ENCODE measurements at regions not wholly inside any gene's neighbourhood (a gene's known extent, or its start where the extent isn't known, plus 50 kb on each side); places are given as distances from the start of the nearest gene placed in this dataset.

DNA sequence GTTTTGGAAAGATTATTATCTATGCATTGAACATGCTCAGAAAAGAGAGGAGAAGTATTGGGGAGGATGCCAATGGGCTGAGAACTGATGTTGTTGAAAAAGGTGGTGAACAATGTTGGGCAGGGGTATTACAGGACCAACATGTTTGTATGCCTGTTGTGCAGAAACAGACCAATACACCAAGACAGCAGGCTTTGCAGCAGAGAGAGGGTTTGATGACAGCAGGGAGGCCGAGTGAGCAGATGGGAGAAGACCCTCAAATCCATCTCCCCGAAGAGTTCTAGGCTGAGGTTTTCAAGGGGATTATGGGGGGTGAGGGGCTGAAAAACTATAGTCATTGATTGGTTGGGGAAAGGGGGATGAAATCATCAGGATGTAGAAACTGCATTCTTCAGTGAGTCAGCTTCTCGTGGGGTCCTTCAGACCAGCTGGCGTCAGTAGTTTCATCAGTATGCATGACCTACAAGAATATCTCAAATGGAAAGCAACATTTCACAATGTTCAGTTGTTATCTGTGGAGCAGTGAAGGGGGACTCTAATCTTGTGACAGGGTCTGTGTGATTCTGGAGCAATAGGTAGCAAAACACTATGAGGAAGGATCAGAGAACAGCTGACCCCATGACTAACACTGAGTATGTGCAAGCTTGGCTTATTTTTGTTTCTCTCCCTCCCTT, 167.8 kb downstream of the BAMBI start:
- intact Hi-C loops (cut with micrococcal nuclease), result no loop called here
- BruUV-seq (replicated peaks), result no TSS peak
- H4K20me1 ChIP-seq (ENCODE audit: insufficient read depth), result no peaks in the 10 kb centered on the region
- H3K9me3 ChIP-seq (ENCODE audit: control insufficient read depth in 1 of 2, insufficient read depth in 1 of 2, low read depth in 1 of 2, low read length in 2 of 2), result peaks cover 0 to 9% of the 10 kb centered on the region in 2 experiments; a peak in 2 of 4 replicates
- H3K9ac ChIP-seq (ENCODE audit: low read length), result no peak overlapping the region
- ChIA-PET CTCF (no interaction called here), RAD21 (ENCODE audit: low non-redundant PET in 1 of 2, low total read pairs in 2 of 2, uncharacterized antibody in 2 of 2, unreplicated experiment in 2 of 2) (no interaction called here), POLR2A (no interaction called here)
- H3K27ac ChIP-seq (ENCODE audit: low read depth, low read length), result no peak overlapping the region
- H3K36me3 ChIP-seq (ENCODE audit: control insufficient read depth in 1 of 2, insufficient read depth in 2 of 2, low read length in 2 of 2), result no peaks in the 10 kb centered on the region
- no peak overlapping the region for H2AFZ ChIP-seq (ENCODE audit: low read depth, low read length, poor library complexity, severe bottlenecking)
- TF ChIP-seq CBX3 (IDR thresholded peaks at IDR 0.05; ENCODE audit: low read depth), result peak; percentile 78; the same call in 1 of the 2 replicates
- TF ChIP-seq, protein P1, sequence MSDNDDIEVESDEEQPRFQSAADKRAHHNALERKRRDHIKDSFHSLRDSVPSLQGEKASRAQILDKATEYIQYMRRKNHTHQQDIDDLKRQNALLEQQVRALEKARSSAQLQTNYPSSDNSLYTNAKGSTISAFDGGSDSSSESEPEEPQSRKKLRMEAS (IDR thresholded peaks at IDR 0.05), result no peak
- H3K79me2 ChIP-seq (ENCODE audit: insufficient read depth, low read length), result no peaks in the 10 kb centered on the region
- H3K27me3 ChIP-seq (ENCODE audit: insufficient read depth, low read length), result no peaks in the 10 kb centered on the region
- no peak for DNase-seq (ENCODE audit: low read depth, low spot score)
- H3K9me2 ChIP-seq (ENCODE audit: insufficient read depth), result no peaks in the 10 kb centered on the region
- no peak for ATAC-seq
- peaks cover 8 to 13% of the 10 kb centered on the region in 2 experiments; a peak in 3 of 4 replicates for H3K4me1 ChIP-seq (ENCODE audit: control insufficient read depth in 1 of 2, insufficient read depth in 2 of 2, low read length in 2 of 2)
- H3K4me2 ChIP-seq (ENCODE audit: low read length), result no peak overlapping the region
- H3K4me3 ChIP-seq (replicated peaks in 1 of 2; ENCODE audit: low read depth in 1 of 2, low read length in 2 of 2), result no peak overlapping the region

DNA sequence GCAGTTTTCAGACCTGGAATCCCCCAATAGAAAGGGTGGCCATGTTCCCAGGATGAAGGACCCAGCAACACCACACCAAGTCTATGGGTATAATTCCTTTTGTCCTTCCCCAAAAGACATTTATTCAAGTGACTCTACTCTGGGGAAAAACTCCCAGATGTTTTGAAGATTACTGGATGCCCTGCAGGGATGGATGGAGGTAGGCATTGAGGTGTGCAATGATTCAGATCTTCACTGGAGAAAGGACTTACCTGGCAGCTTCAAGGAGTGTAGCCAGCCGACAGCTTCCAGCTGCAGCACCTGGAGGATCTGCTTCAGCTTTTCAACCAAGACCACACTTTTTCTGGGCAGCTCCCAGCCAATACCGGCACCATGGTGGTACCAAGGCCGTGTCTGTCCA, 172.0 kb downstream of the BAMBI start:
- Histone ChIP-seq H3K4me1 (ENCODE audit: control insufficient read depth in 1 of 2, insufficient read depth in 2 of 2, low read length in 2 of 2) (no peaks in the 10 kb centered on the region), H2AFZ (ENCODE audit: low read depth, low read length, poor library complexity, severe bottlenecking) (no peak overlapping the region), H4K20me1 (ENCODE audit: insufficient read depth) (no peaks in the 10 kb centered on the region), H3K9me2 (ENCODE audit: insufficient read depth) (no peaks in the 10 kb centered on the region), H3K27ac (ENCODE audit: low read depth, low read length) (no peak overlapping the region), H3K4me2 (ENCODE audit: low read length) (no peak overlapping the region), H3K4me3 (replicated peaks in 1 of 2; ENCODE audit: low read depth in 1 of 2, low read length in 2 of 2) (no peak overlapping the region), H3K9ac (ENCODE audit: low read length) (no peak overlapping the region), H3K36me3 (ENCODE audit: control insufficient read depth in 1 of 2, insufficient read depth in 2 of 2, low read length in 2 of 2) (no peaks in the 10 kb centered on the region), H3K27me3 (ENCODE audit: insufficient read depth, low read length) (no peaks in the 10 kb centered on the region), H3K79me2 (ENCODE audit: insufficient read depth, low read length) (no peaks in the 10 kb centered on the region), H3K9me3 (ENCODE audit: control insufficient read depth in 1 of 2, insufficient read depth in 1 of 2, low read depth in 1 of 2, low read length in 2 of 2) (peaks cover 0 to 8% of the 10 kb centered on the region in 2 experiments; a peak in 2 of 4 replicates)
- POLR2A ChIA-PET, result no interaction called here
- CTCF ChIA-PET, result no interaction called here
- no TSS peak for BruUV-seq (replicated peaks)
- no peak for ATAC-seq
- RAD21 ChIA-PET (ENCODE audit: low non-redundant PET in 1 of 2, low total read pairs in 2 of 2, uncharacterized antibody in 2 of 2, unreplicated experiment in 2 of 2), result no interaction called here
- no peak for DNase-seq (ENCODE audit: low read depth, low spot score)
- intact Hi-C loops (cut with micrococcal nuclease), result no loop called here
- TF ChIP-seq ZFX (IDR thresholded peaks at IDR 0.05) (no peak), JUND (IDR thresholded peaks at IDR 0.05) (no peak), EZH2phosphoT487 (IDR thresholded peaks at IDR 0.05; ENCODE audit: borderline replicate concordance) (no peak), CBX3 (IDR thresholded peaks at IDR 0.05; ENCODE audit: low read depth) (no peak), EZH2 (IDR thresholded peaks at IDR 0.05) (no peak), POLR2AphosphoS5 (IDR thresholded peaks at IDR 0.05; ENCODE audit: low read depth, low read length) (no peak), POLR2A (IDR thresholded peaks at IDR 0.05; ENCODE audit: borderline replicate concordance, extremely low read depth, insufficient read depth, insufficient read length) (no peak), ELF1 (IDR thresholded peaks at IDR 0.05; ENCODE audit: borderline replicate concordance, low read depth) (no peak)
- TF ChIP-seq, protein P2, sequence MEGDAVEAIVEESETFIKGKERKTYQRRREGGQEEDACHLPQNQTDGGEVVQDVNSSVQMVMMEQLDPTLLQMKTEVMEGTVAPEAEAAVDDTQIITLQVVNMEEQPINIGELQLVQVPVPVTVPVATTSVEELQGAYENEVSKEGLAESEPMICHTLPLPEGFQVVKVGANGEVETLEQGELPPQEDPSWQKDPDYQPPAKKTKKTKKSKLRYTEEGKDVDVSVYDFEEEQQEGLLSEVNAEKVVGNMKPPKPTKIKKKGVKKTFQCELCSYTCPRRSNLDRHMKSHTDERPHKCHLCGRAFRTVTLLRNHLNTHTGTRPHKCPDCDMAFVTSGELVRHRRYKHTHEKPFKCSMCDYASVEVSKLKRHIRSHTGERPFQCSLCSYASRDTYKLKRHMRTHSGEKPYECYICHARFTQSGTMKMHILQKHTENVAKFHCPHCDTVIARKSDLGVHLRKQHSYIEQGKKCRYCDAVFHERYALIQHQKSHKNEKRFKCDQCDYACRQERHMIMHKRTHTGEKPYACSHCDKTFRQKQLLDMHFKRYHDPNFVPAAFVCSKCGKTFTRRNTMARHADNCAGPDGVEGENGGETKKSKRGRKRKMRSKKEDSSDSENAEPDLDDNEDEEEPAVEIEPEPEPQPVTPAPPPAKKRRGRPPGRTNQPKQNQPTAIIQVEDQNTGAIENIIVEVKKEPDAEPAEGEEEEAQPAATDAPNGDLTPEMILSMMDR (IDR thresholded peaks at IDR 0.05 in 2 of 3, conservative IDR thresholded peaks at IDR 0.05 in 1 of 3; ENCODE audit: borderline replicate concordance in 1 of 3, insufficient read depth in 1 of 3, low read depth in 2 of 3, low read length in 2 of 3), result no peak
- TF ChIP-seq, protein P3, sequence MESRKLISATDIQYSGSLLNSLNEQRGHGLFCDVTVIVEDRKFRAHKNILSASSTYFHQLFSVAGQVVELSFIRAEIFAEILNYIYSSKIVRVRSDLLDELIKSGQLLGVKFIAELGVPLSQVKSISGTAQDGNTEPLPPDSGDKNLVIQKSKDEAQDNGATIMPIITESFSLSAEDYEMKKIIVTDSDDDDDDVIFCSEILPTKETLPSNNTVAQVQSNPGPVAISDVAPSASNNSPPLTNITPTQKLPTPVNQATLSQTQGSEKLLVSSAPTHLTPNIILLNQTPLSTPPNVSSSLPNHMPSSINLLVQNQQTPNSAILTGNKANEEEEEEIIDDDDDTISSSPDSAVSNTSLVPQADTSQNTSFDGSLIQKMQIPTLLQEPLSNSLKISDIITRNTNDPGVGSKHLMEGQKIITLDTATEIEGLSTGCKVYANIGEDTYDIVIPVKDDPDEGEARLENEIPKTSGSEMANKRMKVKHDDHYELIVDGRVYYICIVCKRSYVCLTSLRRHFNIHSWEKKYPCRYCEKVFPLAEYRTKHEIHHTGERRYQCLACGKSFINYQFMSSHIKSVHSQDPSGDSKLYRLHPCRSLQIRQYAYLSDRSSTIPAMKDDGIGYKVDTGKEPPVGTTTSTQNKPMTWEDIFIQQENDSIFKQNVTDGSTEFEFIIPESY (IDR thresholded peaks at IDR 0.05; ENCODE audit: extremely low read depth, insufficient replicate concordance, low read length), result no peak
- TF ChIP-seq, protein P4, sequence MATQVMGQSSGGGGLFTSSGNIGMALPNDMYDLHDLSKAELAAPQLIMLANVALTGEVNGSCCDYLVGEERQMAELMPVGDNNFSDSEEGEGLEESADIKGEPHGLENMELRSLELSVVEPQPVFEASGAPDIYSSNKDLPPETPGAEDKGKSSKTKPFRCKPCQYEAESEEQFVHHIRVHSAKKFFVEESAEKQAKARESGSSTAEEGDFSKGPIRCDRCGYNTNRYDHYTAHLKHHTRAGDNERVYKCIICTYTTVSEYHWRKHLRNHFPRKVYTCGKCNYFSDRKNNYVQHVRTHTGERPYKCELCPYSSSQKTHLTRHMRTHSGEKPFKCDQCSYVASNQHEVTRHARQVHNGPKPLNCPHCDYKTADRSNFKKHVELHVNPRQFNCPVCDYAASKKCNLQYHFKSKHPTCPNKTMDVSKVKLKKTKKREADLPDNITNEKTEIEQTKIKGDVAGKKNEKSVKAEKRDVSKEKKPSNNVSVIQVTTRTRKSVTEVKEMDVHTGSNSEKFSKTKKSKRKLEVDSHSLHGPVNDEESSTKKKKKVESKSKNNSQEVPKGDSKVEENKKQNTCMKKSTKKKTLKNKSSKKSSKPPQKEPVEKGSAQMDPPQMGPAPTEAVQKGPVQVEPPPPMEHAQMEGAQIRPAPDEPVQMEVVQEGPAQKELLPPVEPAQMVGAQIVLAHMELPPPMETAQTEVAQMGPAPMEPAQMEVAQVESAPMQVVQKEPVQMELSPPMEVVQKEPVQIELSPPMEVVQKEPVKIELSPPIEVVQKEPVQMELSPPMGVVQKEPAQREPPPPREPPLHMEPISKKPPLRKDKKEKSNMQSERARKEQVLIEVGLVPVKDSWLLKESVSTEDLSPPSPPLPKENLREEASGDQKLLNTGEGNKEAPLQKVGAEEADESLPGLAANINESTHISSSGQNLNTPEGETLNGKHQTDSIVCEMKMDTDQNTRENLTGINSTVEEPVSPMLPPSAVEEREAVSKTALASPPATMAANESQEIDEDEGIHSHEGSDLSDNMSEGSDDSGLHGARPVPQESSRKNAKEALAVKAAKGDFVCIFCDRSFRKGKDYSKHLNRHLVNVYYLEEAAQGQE (IDR thresholded peaks at IDR 0.05; ENCODE audit: low read depth), result no peak

All from HCT116 (cell line).